C4-2B (cell line): ENCODE measurements at regions not wholly inside any gene's neighbourhood (a gene's known extent, or its start where the extent isn't known, plus 50 kb on each side); places are given as distances from the start of the nearest gene placed in this dataset.
A peak's percentile ranks its signal among the peaks of the same experiment; 100 is the strongest.

Experiments used
- H3K27ac ChIP-seq: fragments of 450-650 bp; 2 replicates; pipeline ENCODE4 v1.5.1; 2017
- ZFX ChIP-seq: fragments of 450-650 bp; IDR thresholded peaks from 2 replicates; pipeline ENCODE4 v1.6.1; 2017
- TF ChIP-seq, protein P1 (sequence below): fragments of 450-650 bp; conservative IDR thresholded peaks from 2 replicates; pipeline ENCODE4 v1.5.1; 2017; ENCODE audit warnings: mild to moderate bottlenecking

DNA sequence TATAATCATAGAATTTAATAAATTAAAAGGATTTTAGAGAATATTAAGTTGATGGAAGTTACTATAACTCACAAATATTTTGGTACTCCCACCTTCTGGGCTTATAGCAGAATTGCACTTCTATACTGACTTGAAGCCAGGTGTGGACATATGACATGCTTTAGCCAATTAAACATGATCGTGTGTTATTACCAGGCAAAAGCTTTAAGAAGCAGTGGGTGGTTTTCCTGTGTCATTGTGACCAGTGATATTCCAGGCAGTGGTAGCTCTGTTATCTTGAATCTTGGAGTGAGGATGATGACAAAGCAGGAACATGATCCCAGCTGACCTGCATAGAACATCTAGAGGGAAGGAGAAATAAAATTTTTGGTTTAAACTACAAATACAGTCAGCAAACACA lies 370.9 kb upstream of the ZEB2 start:
- H3K27ac ChIP-seq, result no peak overlapping the region
- no peak for TF ChIP-seq ZFX
- TF ChIP-seq, protein P1, sequence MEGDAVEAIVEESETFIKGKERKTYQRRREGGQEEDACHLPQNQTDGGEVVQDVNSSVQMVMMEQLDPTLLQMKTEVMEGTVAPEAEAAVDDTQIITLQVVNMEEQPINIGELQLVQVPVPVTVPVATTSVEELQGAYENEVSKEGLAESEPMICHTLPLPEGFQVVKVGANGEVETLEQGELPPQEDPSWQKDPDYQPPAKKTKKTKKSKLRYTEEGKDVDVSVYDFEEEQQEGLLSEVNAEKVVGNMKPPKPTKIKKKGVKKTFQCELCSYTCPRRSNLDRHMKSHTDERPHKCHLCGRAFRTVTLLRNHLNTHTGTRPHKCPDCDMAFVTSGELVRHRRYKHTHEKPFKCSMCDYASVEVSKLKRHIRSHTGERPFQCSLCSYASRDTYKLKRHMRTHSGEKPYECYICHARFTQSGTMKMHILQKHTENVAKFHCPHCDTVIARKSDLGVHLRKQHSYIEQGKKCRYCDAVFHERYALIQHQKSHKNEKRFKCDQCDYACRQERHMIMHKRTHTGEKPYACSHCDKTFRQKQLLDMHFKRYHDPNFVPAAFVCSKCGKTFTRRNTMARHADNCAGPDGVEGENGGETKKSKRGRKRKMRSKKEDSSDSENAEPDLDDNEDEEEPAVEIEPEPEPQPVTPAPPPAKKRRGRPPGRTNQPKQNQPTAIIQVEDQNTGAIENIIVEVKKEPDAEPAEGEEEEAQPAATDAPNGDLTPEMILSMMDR, result peak; percentile 27

DNA sequence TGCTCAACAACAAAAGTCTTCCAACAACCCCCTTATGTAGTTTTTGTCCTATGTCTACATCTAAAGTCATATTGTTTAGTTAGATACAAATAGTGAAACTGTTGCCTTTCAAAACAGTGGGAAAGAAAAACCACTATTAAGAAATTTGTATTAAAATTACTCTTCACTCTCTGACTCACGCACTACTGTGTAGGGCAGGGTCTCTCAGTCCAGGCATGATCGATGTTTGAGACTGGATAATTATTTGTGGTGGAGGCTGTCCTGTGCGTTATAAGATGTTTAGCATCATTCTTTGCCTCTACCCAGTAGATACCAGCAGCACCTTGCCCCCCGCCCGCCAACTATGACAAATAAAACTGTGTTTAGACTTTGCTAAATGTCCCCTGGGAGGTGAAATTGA lies 369.4 kb upstream of the ZEB2 start:
- TF ChIP-seq, protein P1, result no peak
- no peak for TF ChIP-seq ZFX
- no peak overlapping the region for H3K27ac ChIP-seq

DNA sequence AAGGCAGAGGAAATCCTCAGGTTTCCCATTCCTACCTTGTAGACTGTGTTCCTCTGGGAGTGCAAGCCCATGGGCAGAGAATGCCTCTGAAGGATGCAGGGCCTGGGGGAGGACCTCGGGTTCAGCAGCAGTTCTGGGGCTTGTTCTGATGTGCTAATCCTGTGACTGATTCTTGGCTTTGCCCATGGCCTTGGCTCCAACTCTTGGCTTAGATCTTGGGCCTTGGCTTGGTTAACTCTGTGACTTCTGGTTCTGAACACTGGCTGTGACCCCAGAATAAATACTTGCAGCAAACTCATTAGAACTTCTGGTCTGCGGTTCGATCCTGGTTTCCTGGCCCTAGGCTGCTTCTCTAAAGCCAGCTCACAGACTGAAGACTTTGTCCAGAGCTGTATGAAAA lies 366.9 kb upstream of the ZEB2 start:
- TF ChIP-seq ZFX, result no peak
- TF ChIP-seq, protein P1, result no peak
- H3K27ac ChIP-seq, result no peak overlapping the region

DNA sequence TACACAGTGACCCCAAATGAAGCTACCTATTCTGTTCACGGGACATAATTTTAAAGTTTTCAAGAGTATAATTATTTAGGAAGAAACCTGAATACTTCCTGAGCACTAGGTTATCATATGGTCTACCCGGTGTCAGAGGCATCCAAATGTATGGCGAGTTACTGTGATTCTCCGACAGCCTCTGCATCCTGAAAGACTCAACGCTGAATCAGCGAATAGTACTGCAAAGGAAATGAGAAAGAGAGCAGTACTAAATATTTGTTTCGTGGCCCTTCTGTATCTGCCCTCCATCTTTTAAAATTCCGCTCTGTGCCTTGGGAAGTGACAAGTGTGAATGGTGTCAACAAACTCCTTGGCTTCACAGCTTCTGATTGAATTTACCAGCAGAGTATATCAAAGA lies 358.0 kb upstream of the ZEB2 start:
- H3K27ac ChIP-seq, result no peak overlapping the region
- TF ChIP-seq ZFX, result no peak
- TF ChIP-seq, protein P1, result no peak

DNA sequence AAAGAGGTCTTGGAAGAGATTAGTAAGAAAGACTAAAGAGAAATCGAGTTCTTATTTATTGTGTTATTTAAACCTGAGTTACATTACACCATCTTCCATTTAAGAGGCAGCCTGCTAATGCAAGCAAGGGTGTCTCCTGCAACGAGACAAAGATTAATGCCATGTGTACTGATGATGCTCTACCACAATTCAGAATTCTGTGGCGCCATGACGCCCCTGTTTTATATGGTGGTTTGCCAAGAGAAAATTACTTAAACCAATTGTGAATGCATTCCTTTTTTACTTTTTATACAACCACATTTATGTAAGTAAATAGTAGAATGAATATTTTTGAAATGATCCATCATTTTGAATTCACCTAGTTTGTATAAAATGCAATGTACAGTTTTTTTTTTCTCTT lies 356.1 kb upstream of the ZEB2 start:
- no peak for TF ChIP-seq ZFX
- TF ChIP-seq, protein P1, result no peak
- H3K27ac ChIP-seq, result no peak overlapping the region

DNA sequence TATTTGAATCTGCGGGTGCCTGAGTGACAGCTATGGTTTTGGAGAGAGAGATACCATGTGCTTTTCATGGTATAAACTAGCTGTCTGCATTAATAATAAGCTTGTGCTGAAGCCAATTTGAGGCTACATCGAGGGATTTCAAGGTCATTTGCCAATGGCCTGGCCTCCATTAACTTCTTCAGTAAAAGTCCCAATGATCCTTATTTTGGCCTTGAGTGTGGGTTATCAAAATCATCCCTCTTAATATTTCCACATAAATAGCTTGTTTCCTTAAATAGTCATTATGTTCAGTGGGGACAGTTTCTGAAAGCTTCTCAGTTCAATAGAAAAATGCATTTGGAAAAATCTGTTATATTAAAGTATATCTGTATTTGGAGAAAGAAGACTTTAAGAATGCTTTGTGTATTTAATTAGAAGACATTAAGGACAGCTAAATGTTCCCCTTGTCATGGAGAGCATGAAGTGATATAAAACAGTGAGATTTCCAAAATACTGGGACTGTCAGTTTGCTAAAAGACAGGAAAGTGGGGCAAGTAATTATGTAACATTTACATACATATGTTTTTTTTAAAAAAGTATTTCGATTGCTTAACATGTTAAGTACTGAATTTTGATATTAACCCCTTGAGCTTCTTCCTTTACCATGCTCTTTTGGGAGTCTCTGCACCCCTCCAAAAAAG lies 355.5 kb upstream of the ZEB2 start:
- no peak overlapping the region for H3K27ac ChIP-seq
- TF ChIP-seq, protein P1, result no peak
- TF ChIP-seq ZFX, result no peak

DNA sequence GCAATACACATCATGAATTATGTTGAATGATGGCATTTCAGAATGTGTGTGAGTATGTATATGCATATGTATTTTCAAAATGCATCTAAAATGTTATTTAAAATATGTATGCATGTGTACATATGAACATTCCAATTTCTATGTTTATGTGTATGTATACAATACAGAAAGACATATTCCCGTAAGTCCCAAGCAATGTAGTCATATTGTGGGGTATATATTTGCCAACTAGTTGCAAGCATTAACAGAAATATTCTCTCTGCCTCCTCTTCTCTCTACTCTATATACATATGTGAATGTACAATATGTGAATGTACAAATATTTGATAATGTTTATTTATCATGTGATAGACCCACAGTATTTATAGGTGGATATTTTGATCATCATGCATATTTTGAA lies 345.8 kb upstream of the ZEB2 start:
- H3K27ac ChIP-seq, result no peak overlapping the region
- TF ChIP-seq, protein P1, result no peak
- no peak for TF ChIP-seq ZFX
